H1 (cell line): ENCODE measurements at regions not wholly inside any gene's neighbourhood (a gene's known extent, or its start where the extent isn't known, plus 50 kb on each side); places are given as distances from the start of the nearest gene placed in this dataset.

Experiments
- CTCF ChIA-PET: fragments of 300-600 bp; sonication (Branson Sonifier 250); formaldehyde crosslinking; loops from one replicate; lab custom pipeline; 2021; ENCODE audit not compliant: partially characterized antibody; lab: Charles Lee
- POLR2A ChIA-PET: fragments of 300-600 bp; sonication (Branson Sonifier 250); formaldehyde crosslinking; loops from one replicate; lab custom pipeline; 2021; ENCODE audit warnings: inconsistent platforms; ENCODE audit not compliant: partially characterized antibody; lab: Charles Lee
- DNase-seq, 2 experiments: peaks; one replicate each; pipeline versions ENCODE4 v3.0.0 to v3.0.0-alpha.2; 2010 to 2022; ENCODE audit warnings: low spot score in 2 of 2, low read depth in 1 of 2, mixed read lengths in 1 of 2
- FAIRE-seq: peaks from 2 replicates; lab custom pipeline; 2011; peaks lifted over from hg19 to GRCh38; lab: Jason Lieb, UNC
- H2AFZ ChIP-seq: 2 replicates; pipeline ENCODE4 v1.8.1; 2012; ENCODE audit warnings: low read length, inconsistent platforms
- H2AK5ac ChIP-seq: 2 replicates; pipeline ENCODE4 v1.6.1; 2013; ENCODE audit warnings: low read depth, low read length
- H2BK120ac ChIP-seq: replicated peaks from 2 replicates; pipeline ENCODE3; 2013; ENCODE audit warnings: low read depth, low read length, inconsistent platforms
- H2BK12ac ChIP-seq: 2 replicates; pipeline ENCODE4 v1.6.1; 2013; ENCODE audit warnings: low read depth, low read length
- H2BK15ac ChIP-seq: 2 replicates; pipeline ENCODE4 v1.6.1; 2013; ENCODE audit warnings: low read length
- H2BK20ac ChIP-seq: 2 replicates; pipeline ENCODE4 v1.6.1; 2013; ENCODE audit warnings: low read length
- H2BK5ac ChIP-seq: 2 replicates; pipeline ENCODE4 v1.6.1; 2013; ENCODE audit warnings: low read depth, low read length
- H3K14ac ChIP-seq: 2 replicates; pipeline ENCODE4 v1.6.1; 2013; ENCODE audit warnings: inconsistent platforms; ENCODE audit not compliant: insufficient read length
- H3K18ac ChIP-seq: 2 replicates; pipeline ENCODE4 v1.6.1; 2013; ENCODE audit warnings: low read length; ENCODE audit errors: extremely low read depth
- H3K23ac ChIP-seq: 2 replicates; pipeline ENCODE4 v1.6.1; 2013; ENCODE audit warnings: inconsistent platforms; ENCODE audit not compliant: insufficient read length
- H3K23me2 ChIP-seq: 2 replicates; pipeline ENCODE4 v1.6.1; 2013; ENCODE audit warnings: low read depth, low read length
- H3K27ac ChIP-seq: 2 replicates; pipeline ENCODE4 v1.6.1; 2011; ENCODE audit warnings: low read depth, low read length, inconsistent platforms
- H3K27me3 ChIP-seq, 4 experiments: replicated peaks in 1 of 4; 1 replicate in 1 of 4; 2 replicates in 3 of 4; pipeline versions ENCODE4 v1.6.1 to v1.8.1; 2011 to 2013; ENCODE audit warnings: low read length in 3 of 4, mild to moderate bottlenecking in 3 of 4, inconsistent platforms in 2 of 4, mixed read lengths in 2 of 4, moderate library complexity in 1 of 4; ENCODE audit not compliant: control insufficient read depth in 3 of 4, insufficient read depth in 3 of 4; ENCODE audit errors: extremely low read depth in 1 of 4
- H3K36me3 ChIP-seq, 4 experiments: 2 replicates each; pipeline versions ENCODE4 v1.6.1 to v1.8.1; 2011 to 2013; ENCODE audit warnings: mild to moderate bottlenecking in 4 of 4, low read length in 3 of 4, moderate library complexity in 2 of 4, control low read depth in 1 of 4, inconsistent platforms in 1 of 4; ENCODE audit not compliant: insufficient read depth in 4 of 4, control insufficient read depth in 2 of 4
- H3K4ac ChIP-seq: replicated peaks from 2 replicates; pipeline ENCODE3; 2013; ENCODE audit warnings: low read length, low read depth, mixed read lengths, inconsistent platforms; ENCODE audit not compliant: insufficient read length
- H3K4me1 ChIP-seq, 4 experiments: replicated peaks in 1 of 4; 1 replicate in 1 of 4; 2 replicates in 3 of 4; pipeline versions ENCODE4 v1.6.1 to v1.8.1; 2011 to 2013; ENCODE audit warnings: low read length in 3 of 4, inconsistent platforms in 2 of 4, mixed read lengths in 1 of 4; ENCODE audit not compliant: insufficient read depth in 4 of 4, control insufficient read depth in 3 of 4
- H3K4me2 ChIP-seq, 2 experiments: 2 replicates each; pipeline versions ENCODE4 v1.6.1 to v1.8.1; 2011 to 2013; ENCODE audit warnings: low read depth in 2 of 2, low read length in 2 of 2, control low read depth in 1 of 2, inconsistent platforms in 1 of 2, mild to moderate bottlenecking in 1 of 2; ENCODE audit not compliant: insufficient read depth in 1 of 2
- H3K4me3 ChIP-seq, 4 experiments: fragments of 200-600, 300-600 bp in 1 of 4; sonication (generic), shearing (Covaris generic), sonication (Bioruptor Twin) in 1 of 4; 2 replicates each; pipeline versions ENCODE4 v1.5.1 to v1.8.1; 2011 to 2016; ENCODE audit warnings: low read length in 4 of 4, low read depth in 3 of 4, control low read depth in 2 of 4, inconsistent platforms in 2 of 4, mild to moderate bottlenecking in 2 of 4, mixed read lengths in 1 of 4, moderate library complexity in 1 of 4; ENCODE audit not compliant: insufficient read depth in 2 of 4; ENCODE audit errors: extremely low read depth in 1 of 4
- H3K56ac ChIP-seq: replicated peaks from 2 replicates; pipeline ENCODE3; 2013; ENCODE audit warnings: low read depth, mild to moderate bottlenecking, mixed read lengths, low read length, inconsistent platforms; ENCODE audit not compliant: insufficient read length
- H3K79me1 ChIP-seq: 2 replicates; pipeline ENCODE4 v1.6.1; 2013; ENCODE audit warnings: low read depth, low read length, control low read depth
- H3K79me2 ChIP-seq, 2 experiments: 2 replicates each; pipeline versions ENCODE4 v1.6.1 to v1.8.1; 2012 to 2013; ENCODE audit warnings: low read length in 2 of 2, mild to moderate bottlenecking in 2 of 2, inconsistent platforms in 1 of 2; ENCODE audit not compliant: insufficient read depth in 2 of 2, control insufficient read depth in 1 of 2
- H3K9ac ChIP-seq, 4 experiments: replicated peaks in 1 of 4; 1 replicate in 1 of 4; 2 replicates in 3 of 4; pipeline versions ENCODE4 v1.6.1 to v1.8.1; 2011 to 2013; ENCODE audit warnings: low read depth in 3 of 4, low read length in 3 of 4, control low read depth in 2 of 4, mild to moderate bottlenecking in 2 of 4, moderate library complexity in 2 of 4, inconsistent platforms in 1 of 4; ENCODE audit errors: extremely low read depth in 1 of 4
- H3K9me3 ChIP-seq, 2 experiments: 2 replicates each; pipeline versions ENCODE4 v1.6.1 to v1.8.1; 2012 to 2013; ENCODE audit warnings: mild to moderate bottlenecking in 2 of 2, moderate library complexity in 2 of 2, control low read depth in 1 of 2, inconsistent platforms in 1 of 2, low read depth in 1 of 2, low read length in 1 of 2, mixed read lengths in 1 of 2; ENCODE audit not compliant: insufficient read depth in 2 of 2
- H4K20me1 ChIP-seq, 2 experiments: replicated peaks in 1 of 2; 2 replicates each; pipeline versions ENCODE3 to v1.8.1; 2011 to 2013; ENCODE audit warnings: inconsistent platforms in 2 of 2, low read length in 2 of 2, mild to moderate bottlenecking in 1 of 2; ENCODE audit not compliant: insufficient read depth in 2 of 2, control insufficient read depth in 1 of 2
- H4K5ac ChIP-seq: 2 replicates; pipeline ENCODE4 v1.6.1; 2013; ENCODE audit warnings: low read length, low read depth, mixed read lengths, inconsistent platforms; ENCODE audit not compliant: insufficient read length
- H4K8ac ChIP-seq: 2 replicates; pipeline ENCODE4 v1.8.0; 2013; ENCODE audit warnings: mild to moderate bottlenecking, moderate library complexity, low read length, inconsistent platforms; ENCODE audit not compliant: insufficient read depth; ENCODE audit errors: extremely low read depth
- H4K91ac ChIP-seq: replicated peaks from 2 replicates; pipeline ENCODE3; 2013; ENCODE audit warnings: low read length, mixed read lengths, inconsistent platforms; ENCODE audit not compliant: insufficient read length
- ATF3 ChIP-seq: IDR thresholded peaks from 2 replicates; pipeline ENCODE4 v1.6.1; 2011; ENCODE audit warnings: low read depth, mild to moderate bottlenecking, low read length; ENCODE audit not compliant: insufficient read depth
- BACH1 ChIP-seq: IDR thresholded peaks from 2 replicates; pipeline ENCODE4 v1.6.1; 2012; ENCODE audit warnings: low read length, improper control_type of control experiment
- CBX8 ChIP-seq: fragments of 300-800, 300-1000 bp; sonication (generic); IDR thresholded peaks from 2 replicates; pipeline ENCODE4 v1.7.1; 2016; ENCODE audit warnings: low read depth, low read length, borderline replicate concordance
- NRF1 ChIP-seq: IDR thresholded peaks from 2 replicates; pipeline ENCODE4 v1.6.1; 2011; ENCODE audit warnings: mild to moderate bottlenecking, low read depth, low read length, improper control_type of control experiment
- RBBP5 ChIP-seq: IDR thresholded peaks from 2 replicates; pipeline ENCODE4 v1.7.1; 2012; ENCODE audit warnings: low read depth, mild to moderate bottlenecking, inconsistent platforms, low read length, moderate library complexity, borderline replicate concordance
- SIRT6 ChIP-seq: IDR thresholded peaks from one replicate; pipeline ENCODE4 v1.7.1; 2012; ENCODE audit warnings: low read length, inconsistent platforms
- TAF7 ChIP-seq: optimal IDR thresholded peaks from 2 replicates; pipeline ENCODE3; 2011; ENCODE audit warnings: low read depth, mild to moderate bottlenecking, inconsistent platforms, low read length, moderate library complexity, borderline replicate concordance
- WGBS, 2 experiments: shearing (Covaris generic) in 1 of 2; methylation state at CpG; one replicate each; pipeline versions ENCODE4 v1.1.6 to v1.1.7; 2013 to 2015; ENCODE audit warnings: low lambda C conversion rate in 2 of 2, mixed read lengths in 2 of 2, inconsistent platforms in 1 of 2, low coverage in 1 of 2, missing lambda C conversion rate in 1 of 2; ENCODE audit not compliant: insufficient replicate concordance in 2 of 2, insufficient coverage in 1 of 2, insufficient read length in 1 of 2; ENCODE audit errors: extremely low coverage in 1 of 2, missing lambda C conversion rate in 1 of 2; 5-methylcytosine and 5-hydroxymethylcytosine counted together
- TF ChIP-seq, protein P1 (sequence below), 3 experiments: IDR thresholded peaks; 1 replicate in 2 of 3; 2 replicates in 1 of 3; pipeline versions ENCODE4 v1.5.1 to v1.6.1; 2011; ENCODE audit warnings: low read length in 3 of 3, mild to moderate bottlenecking in 3 of 3, inconsistent platforms in 2 of 3, low read depth in 1 of 3, moderate library complexity in 1 of 3; ENCODE audit not compliant: insufficient read depth in 1 of 3; ENCODE audit errors: control extremely low read depth in 1 of 3
- TF ChIP-seq, protein P2 (sequence below): IDR thresholded peaks from 2 replicates; pipeline ENCODE4 v1.6.1; 2012; ENCODE audit warnings: inconsistent platforms

DNA sequence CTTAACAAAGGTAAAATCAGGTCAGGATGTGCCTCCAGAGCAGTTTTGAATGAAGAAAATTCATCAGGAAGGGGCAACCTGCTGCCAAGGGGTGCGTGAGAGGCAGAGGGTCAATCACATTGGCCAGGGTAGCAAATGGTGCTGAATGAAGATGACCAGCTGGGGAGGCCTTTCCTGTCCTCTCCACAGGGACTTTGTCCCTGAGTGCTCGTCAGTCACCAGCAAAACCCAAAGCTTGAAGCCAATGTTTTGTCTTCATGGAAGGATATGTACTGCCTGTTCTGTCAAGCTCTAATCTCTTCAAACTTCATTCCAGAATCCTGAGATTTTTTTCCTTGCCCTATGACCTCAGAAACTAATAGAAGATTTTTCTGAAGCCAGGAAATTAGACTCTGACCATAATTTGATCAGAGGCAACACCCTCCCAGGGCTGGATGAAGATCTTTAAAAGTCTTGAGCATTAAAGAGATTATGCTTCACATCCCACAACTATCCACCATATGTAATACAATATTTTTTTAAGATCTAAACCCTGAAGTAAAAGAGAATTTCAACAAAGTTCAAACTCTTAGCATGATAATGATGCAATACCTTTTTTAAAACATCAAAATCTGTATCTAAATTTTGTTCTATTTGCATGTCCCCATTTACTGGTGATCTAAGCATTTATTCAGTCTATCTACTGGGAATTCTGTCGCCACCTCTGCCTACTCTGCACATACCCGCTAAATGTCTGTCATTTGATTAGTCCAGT lies 243.0 kb downstream of the SNX13 start:
- Histone ChIP-seq H3K4me2 (no peak overlapping the region), H2BK5ac (no peak overlapping the region), H3K18ac (no peak overlapping the region), H2AK5ac (no peak overlapping the region), H3K4me1 (no peaks in the 10 kb centered on the region), H3K4me3 (no peak overlapping the region), H4K8ac (no peak overlapping the region), H3K23ac (no peak overlapping the region), H2BK15ac (no peak overlapping the region), H3K36me3 (no peaks in the 10 kb centered on the region), H3K23me2 (no peaks in the 10 kb centered on the region), H2BK120ac (no peak overlapping the region), H3K27ac (no peak overlapping the region), H4K91ac (no peak overlapping the region), H2BK12ac (no peak overlapping the region), H3K4ac (no peak overlapping the region), H3K27me3 (no peaks in the 10 kb centered on the region), H4K20me1 (no peaks in the 10 kb centered on the region), H2AFZ (no peak overlapping the region), H2BK20ac (no peak overlapping the region), H3K79me1 (no peaks in the 10 kb centered on the region), H3K14ac (no peak overlapping the region), H3K9me3 (peaks cover 3 to 17% of the 10 kb centered on the region in 2 experiments; a peak in 1 of 4 replicates), H4K5ac (no peak overlapping the region), H3K79me2 (no peaks in the 10 kb centered on the region), H3K56ac (no peak overlapping the region), H3K9ac (no peak overlapping the region)
- FAIRE-seq (no peak), DNase-seq (no peak)
- POLR2A ChIA-PET = no interaction called here
- WGBS, 2 experiments = 94% methylated on average over 4 of the region's 4 CpGs; no CpG with 5 or more reads in 1 of the 2 experiments
- CTCF ChIA-PET = interaction anchor here (0.5 to 2.0 kb wide), 6 partner anchors 9 to 811 kb away, joined by 3 to 6 read pairs (median 3); no protein-coding TSS in a partner anchor
- TF ChIP-seq TAF7 = no peak
- no peak for TF ChIP-seq NRF1
- TF ChIP-seq RBBP5 = no peak
- TF ChIP-seq, protein P1, sequence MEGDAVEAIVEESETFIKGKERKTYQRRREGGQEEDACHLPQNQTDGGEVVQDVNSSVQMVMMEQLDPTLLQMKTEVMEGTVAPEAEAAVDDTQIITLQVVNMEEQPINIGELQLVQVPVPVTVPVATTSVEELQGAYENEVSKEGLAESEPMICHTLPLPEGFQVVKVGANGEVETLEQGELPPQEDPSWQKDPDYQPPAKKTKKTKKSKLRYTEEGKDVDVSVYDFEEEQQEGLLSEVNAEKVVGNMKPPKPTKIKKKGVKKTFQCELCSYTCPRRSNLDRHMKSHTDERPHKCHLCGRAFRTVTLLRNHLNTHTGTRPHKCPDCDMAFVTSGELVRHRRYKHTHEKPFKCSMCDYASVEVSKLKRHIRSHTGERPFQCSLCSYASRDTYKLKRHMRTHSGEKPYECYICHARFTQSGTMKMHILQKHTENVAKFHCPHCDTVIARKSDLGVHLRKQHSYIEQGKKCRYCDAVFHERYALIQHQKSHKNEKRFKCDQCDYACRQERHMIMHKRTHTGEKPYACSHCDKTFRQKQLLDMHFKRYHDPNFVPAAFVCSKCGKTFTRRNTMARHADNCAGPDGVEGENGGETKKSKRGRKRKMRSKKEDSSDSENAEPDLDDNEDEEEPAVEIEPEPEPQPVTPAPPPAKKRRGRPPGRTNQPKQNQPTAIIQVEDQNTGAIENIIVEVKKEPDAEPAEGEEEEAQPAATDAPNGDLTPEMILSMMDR (IDR thresholded peaks at IDR 0.05; ENCODE audit: control extremely low read depth in 1 of 3, insufficient read depth in 1 of 3, low read depth in 1 of 3, low read length in 3 of 3) = no peak
- no peak for TF ChIP-seq ATF3
- TF ChIP-seq CBX8 = no peak
- no peak for TF ChIP-seq SIRT6
- TF ChIP-seq BACH1 = no peak
- TF ChIP-seq, protein P2, sequence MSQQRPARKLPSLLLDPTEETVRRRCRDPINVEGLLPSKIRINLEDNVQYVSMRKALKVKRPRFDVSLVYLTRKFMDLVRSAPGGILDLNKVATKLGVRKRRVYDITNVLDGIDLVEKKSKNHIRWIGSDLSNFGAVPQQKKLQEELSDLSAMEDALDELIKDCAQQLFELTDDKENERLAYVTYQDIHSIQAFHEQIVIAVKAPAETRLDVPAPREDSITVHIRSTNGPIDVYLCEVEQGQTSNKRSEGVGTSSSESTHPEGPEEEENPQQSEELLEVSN = no peak
